ENCODE measurements at regions not wholly inside any gene's neighbourhood (a gene's known extent, or its start where the extent isn't known, plus 50 kb on each side); places are given as distances from the start of the nearest gene placed in this dataset.

DNA sequence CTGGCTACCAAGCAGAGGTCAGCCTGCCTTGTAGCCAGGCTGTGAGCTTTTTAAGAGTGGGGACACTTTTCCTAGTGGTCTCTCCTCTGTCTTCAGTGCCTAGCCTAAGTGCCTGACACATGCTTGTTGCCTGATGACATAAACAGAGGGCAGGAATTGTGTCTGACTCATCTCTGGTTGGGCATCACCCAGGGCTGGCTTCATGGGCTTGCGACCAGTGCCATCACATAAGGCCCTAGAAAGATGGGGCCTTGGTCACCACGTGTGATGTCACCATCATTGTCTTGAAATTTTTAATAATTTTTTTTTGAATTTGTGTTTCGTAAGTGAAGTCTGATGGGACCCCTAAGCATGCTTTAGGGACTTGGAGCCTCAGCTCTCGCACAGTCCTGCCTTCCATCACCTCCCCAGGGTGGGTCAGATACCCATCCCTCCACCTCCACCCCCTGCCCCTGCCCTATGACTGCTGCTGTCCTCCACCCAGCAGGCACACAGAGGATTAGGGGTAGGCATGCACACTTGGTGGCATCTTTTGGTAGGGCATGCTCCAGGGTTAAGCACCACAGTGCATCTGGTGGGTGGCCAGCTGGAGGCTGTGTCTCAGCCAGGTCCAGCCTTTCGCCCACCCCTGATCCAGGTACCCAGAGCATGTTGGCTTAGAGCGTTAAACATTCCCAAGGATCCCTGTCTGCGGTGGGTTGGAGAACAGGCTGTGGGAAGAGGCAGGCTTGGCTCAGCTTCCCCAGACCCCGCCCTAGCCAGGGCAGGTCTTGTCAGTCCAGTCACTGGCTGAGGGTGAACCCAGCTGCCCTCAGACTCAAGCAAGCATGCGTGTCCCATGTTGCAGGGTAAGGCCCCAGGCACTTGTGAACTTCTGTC, 80.1 kb upstream of the SH3PXD2B start:
- TF ChIP-seq, protein P1, sequence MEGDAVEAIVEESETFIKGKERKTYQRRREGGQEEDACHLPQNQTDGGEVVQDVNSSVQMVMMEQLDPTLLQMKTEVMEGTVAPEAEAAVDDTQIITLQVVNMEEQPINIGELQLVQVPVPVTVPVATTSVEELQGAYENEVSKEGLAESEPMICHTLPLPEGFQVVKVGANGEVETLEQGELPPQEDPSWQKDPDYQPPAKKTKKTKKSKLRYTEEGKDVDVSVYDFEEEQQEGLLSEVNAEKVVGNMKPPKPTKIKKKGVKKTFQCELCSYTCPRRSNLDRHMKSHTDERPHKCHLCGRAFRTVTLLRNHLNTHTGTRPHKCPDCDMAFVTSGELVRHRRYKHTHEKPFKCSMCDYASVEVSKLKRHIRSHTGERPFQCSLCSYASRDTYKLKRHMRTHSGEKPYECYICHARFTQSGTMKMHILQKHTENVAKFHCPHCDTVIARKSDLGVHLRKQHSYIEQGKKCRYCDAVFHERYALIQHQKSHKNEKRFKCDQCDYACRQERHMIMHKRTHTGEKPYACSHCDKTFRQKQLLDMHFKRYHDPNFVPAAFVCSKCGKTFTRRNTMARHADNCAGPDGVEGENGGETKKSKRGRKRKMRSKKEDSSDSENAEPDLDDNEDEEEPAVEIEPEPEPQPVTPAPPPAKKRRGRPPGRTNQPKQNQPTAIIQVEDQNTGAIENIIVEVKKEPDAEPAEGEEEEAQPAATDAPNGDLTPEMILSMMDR (IDR thresholded peaks at IDR 0.05): no peak
- no peak for TF ChIP-seq POLR2A (IDR thresholded peaks at IDR 0.05)

All from lower leg skin (tissue), 3 donors.